ENCODE measurements at regions not wholly inside any gene's neighbourhood (a gene's known extent, or its start where the extent isn't known, plus 50 kb on each side); places are given as distances from the start of the nearest gene placed in this dataset.

GRCh38 chr18:55144193-55144930, 185.1 kb upstream of the CCDC68 start:
- TF ChIP-seq EZH2 (IDR thresholded peaks at IDR 0.05) (no peak), FOXP2 (optimal IDR thresholded peaks at IDR 0.05; ENCODE audit: control extremely low read depth, extremely low read length, insufficient read depth) (no peak), POLR2AphosphoS5 (IDR thresholded peaks at IDR 0.05; ENCODE audit: borderline replicate concordance, low read depth, low read length) (no peak)

GRCh38 chr18:55142410-55142809, 183.1 kb upstream of the CCDC68 start:
- DNase-seq (ENCODE audit: low read depth, low spot score) = no peak
- Histone ChIP-seq H3K36me3 (ENCODE audit: insufficient read depth, low read length) (no peaks in the 10 kb centered on the region), H3K4me3 (no peak overlapping the region), H3K9ac (ENCODE audit: insufficient read length) (no peak overlapping the region), H3K27ac (no peak overlapping the region), H3K9me3 (ENCODE audit: low read depth, low read length) (no peaks in the 10 kb centered on the region)
- TF ChIP-seq EZH2 (IDR thresholded peaks at IDR 0.05) (no peak), FOXP2 (optimal IDR thresholded peaks at IDR 0.05; ENCODE audit: control extremely low read depth, extremely low read length, insufficient read depth) (no peak), POLR2AphosphoS5 (IDR thresholded peaks at IDR 0.05; ENCODE audit: borderline replicate concordance, low read depth, low read length) (no peak)

More at GRCh38 chr18:55144193-55144930, 185.1 kb upstream of the CCDC68 start:
- Histone ChIP-seq H3K9me3 (ENCODE audit: low read depth, low read length) (no peaks in the 10 kb centered on the region), H3K27ac (no peak overlapping the region), H3K9ac (ENCODE audit: insufficient read length) (no peak overlapping the region), H3K36me3 (ENCODE audit: insufficient read depth, low read length) (no peaks in the 10 kb centered on the region), H3K4me3 (no peak overlapping the region)
- no peak for DNase-seq (ENCODE audit: low read depth, low spot score)

DNA sequence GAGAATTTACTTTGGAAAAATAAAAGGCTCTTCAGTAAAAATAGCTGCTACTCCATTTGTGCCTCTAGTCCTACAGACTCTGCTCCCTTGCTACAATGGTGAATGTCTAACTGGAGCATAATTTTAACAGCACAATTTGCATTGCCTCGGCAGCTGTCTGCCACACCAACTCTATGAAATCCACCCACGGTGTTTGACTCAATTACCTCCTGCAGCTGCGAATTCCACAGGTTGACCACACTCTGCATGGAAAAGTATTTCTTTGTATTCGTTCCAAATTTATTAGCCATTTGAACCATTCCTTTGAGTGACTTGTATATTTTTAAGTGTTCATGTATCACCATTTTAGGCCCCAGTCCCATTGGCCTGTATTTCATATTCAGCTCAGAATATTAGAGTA, 182.1 kb upstream of the CCDC68 start:
- no peaks in the 10 kb centered on the region for H3K36me3 ChIP-seq (ENCODE audit: insufficient read depth, low read length)
- no peak overlapping the region for H3K27ac ChIP-seq
- no peak overlapping the region for H3K4me3 ChIP-seq
- TF ChIP-seq POLR2AphosphoS5 (IDR thresholded peaks at IDR 0.05; ENCODE audit: borderline replicate concordance, low read depth, low read length) (no peak), EZH2 (IDR thresholded peaks at IDR 0.05) (no peak), FOXP2 (optimal IDR thresholded peaks at IDR 0.05; ENCODE audit: control extremely low read depth, extremely low read length, insufficient read depth) (no peak)
- H3K9ac ChIP-seq (ENCODE audit: insufficient read length) = no peak overlapping the region
- no peaks in the 10 kb centered on the region for H3K9me3 ChIP-seq (ENCODE audit: low read depth, low read length)
- DNase-seq (ENCODE audit: low read depth, low spot score) = no peak

DNA sequence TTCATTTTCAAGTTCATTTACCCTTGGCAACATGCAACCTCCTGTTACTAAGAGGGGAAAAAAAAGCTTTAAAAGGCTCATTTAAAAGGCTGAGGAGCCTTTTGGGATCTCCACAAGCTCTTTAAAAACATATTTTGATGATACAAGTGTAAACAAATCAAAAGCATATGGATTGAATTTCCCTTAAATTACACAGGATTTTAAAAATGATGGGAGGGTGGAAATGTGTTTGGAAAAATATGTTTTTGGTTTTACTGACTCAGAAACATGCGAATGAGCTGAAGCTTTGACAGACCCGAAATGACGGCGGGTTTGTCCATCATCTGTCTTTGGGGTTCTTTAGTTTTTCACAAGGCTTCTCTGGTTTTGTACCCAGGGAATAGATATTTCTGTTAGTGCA, 180.6 kb upstream of the CCDC68 start:
- no peak for DNase-seq (ENCODE audit: low read depth, low spot score)

DNA sequence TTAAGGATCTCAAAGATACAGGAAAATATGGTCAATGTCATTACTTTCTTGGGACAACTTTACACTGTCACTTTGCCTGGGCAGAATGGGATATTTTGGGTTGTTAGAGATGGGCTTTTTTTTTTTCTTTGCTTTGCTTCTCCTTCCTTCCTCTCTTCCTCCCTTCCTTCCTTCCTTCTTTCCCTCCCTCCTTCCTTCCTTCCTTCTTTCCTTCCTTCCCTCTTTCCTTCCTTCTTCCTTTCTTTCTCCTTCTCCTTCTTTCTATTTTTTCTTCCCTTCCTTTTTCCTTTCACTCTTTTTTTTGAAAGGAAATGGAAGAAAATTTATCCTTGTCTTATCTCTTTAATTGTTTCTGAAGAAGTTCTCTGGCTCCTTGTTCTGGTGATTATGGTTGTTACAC, 180.0 kb upstream of the CCDC68 start:
- Histone ChIP-seq H3K4me3 (no peak overlapping the region), H3K9me3 (ENCODE audit: low read depth, low read length) (no peaks in the 10 kb centered on the region), H3K27ac (no peak overlapping the region), H3K36me3 (ENCODE audit: insufficient read depth, low read length) (no peaks in the 10 kb centered on the region), H3K9ac (ENCODE audit: insufficient read length) (no peak overlapping the region)
- TF ChIP-seq EZH2 (IDR thresholded peaks at IDR 0.05) (no peak), FOXP2 (optimal IDR thresholded peaks at IDR 0.05; ENCODE audit: control extremely low read depth, extremely low read length, insufficient read depth) (no peak), POLR2AphosphoS5 (IDR thresholded peaks at IDR 0.05; ENCODE audit: borderline replicate concordance, low read depth, low read length) (no peak)
- DNase-seq (ENCODE audit: low read depth, low spot score) = no peak

More for the DNA sequence above, 180.6 kb upstream of the CCDC68 start:
- Histone ChIP-seq H3K36me3 (ENCODE audit: insufficient read depth, low read length) (no peaks in the 10 kb centered on the region), H3K4me3 (no peak overlapping the region), H3K9ac (ENCODE audit: insufficient read length) (no peak overlapping the region), H3K27ac (no peak overlapping the region), H3K9me3 (ENCODE audit: low read depth, low read length) (no peaks in the 10 kb centered on the region)
- no peak for TF ChIP-seq FOXP2 (optimal IDR thresholded peaks at IDR 0.05; ENCODE audit: control extremely low read depth, extremely low read length, insufficient read depth)
- no peak for TF ChIP-seq POLR2AphosphoS5 (IDR thresholded peaks at IDR 0.05; ENCODE audit: borderline replicate concordance, low read depth, low read length)
- no peak for TF ChIP-seq EZH2 (IDR thresholded peaks at IDR 0.05)

- H3K4me3 ChIP-seq = no peak overlapping the region
- no peak overlapping the region for H3K27ac ChIP-seq
- no peak for DNase-seq (ENCODE audit: low read depth, low spot score)
- H3K9ac ChIP-seq (ENCODE audit: insufficient read length) = no peak overlapping the region
- TF ChIP-seq POLR2AphosphoS5 (IDR thresholded peaks at IDR 0.05; ENCODE audit: borderline replicate concordance, low read depth, low read length) (no peak), FOXP2 (optimal IDR thresholded peaks at IDR 0.05; ENCODE audit: control extremely low read depth, extremely low read length, insufficient read depth) (no peak), EZH2 (IDR thresholded peaks at IDR 0.05) (no peak)
- H3K36me3 ChIP-seq (ENCODE audit: insufficient read depth, low read length) = no peaks in the 10 kb centered on the region
- no peaks in the 10 kb centered on the region for H3K9me3 ChIP-seq (ENCODE audit: low read depth, low read length)
Measured at GRCh38 chr18:55138401-55138800, 179.1 kb upstream of the CCDC68 start.

DNA sequence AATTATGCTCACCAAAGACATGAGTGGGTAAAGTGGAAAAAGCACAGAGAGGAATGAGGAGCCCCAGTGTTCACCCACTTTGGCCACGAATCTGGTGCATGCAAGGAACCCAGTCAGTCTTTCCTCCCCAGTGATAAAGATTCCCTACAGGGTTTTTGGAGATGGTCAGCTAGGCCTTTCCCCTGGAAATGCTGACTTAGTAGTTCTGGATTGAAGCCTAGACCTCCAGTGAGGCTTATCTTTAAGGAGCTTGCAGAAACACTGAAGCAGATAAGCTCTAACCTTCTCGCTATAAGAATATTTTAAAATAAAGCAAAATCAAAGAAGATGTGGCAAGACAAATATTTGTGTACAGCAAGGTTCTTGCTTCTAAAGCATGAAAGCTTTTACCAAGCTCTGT, 178.3 kb upstream of the CCDC68 start:
- Histone ChIP-seq H3K36me3 (ENCODE audit: insufficient read depth, low read length) (no peaks in the 10 kb centered on the region), H3K9me3 (ENCODE audit: low read depth, low read length) (no peaks in the 10 kb centered on the region), H3K4me3 (no peak overlapping the region), H3K9ac (ENCODE audit: insufficient read length) (no peak overlapping the region), H3K27ac (no peak overlapping the region)
- TF ChIP-seq EZH2 (IDR thresholded peaks at IDR 0.05) (no peak), POLR2AphosphoS5 (IDR thresholded peaks at IDR 0.05; ENCODE audit: borderline replicate concordance, low read depth, low read length) (no peak), FOXP2 (optimal IDR thresholded peaks at IDR 0.05; ENCODE audit: control extremely low read depth, extremely low read length, insufficient read depth) (no peak)
- DNase-seq (ENCODE audit: low read depth, low spot score) = no peak

DNA sequence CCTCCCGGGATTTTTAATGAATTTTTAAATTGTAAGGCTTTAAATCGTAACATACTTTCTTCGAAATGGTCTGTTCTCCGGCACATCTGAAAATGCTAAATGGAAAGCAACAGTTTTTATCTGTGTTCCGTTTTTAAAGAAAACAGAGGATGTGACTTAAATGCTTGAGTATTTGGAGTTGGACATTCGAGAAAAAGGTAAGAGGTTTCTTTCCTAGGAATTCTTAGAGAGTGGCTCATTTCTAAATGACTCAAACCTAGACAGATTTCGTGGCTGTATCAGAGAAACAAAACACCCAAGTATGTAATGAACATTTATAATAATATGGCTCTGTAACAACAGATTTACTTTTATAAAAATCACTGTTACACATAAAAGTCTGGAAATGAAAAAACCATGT, 177.6 kb upstream of the CCDC68 start:
- DNase-seq (ENCODE audit: low read depth, low spot score) = no peak
- Histone ChIP-seq H3K9me3 (ENCODE audit: low read depth, low read length) (no peaks in the 10 kb centered on the region), H3K9ac (ENCODE audit: insufficient read length) (no peak overlapping the region), H3K27ac (no peak overlapping the region), H3K4me3 (no peak overlapping the region), H3K36me3 (ENCODE audit: insufficient read depth, low read length) (no peaks in the 10 kb centered on the region)
- TF ChIP-seq EZH2 (IDR thresholded peaks at IDR 0.05) = no peak

DNA sequence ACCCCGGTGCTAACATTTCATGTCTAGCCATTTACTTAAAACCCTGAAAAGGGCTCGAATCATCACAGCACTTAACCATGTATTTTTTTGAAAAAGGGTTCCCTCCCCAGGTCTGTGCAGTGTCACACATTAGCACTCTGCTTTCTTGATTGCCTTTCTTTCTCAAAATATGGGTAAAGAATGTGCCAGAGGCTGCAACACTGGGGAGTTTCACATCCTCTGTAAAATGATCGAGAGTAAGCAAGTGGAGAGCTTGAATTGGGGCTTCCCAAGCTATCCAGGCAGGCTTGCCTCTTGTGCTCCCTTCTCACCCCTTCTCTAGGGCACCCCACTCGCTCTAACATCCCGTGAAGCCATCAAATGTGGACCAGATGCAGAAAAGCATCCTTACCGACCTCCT, 177.0 kb upstream of the CCDC68 start:
- no peak for TF ChIP-seq EZH2 (IDR thresholded peaks at IDR 0.05)
- TF ChIP-seq FOXP2 (optimal IDR thresholded peaks at IDR 0.05; ENCODE audit: control extremely low read depth, extremely low read length, insufficient read depth) = no peak
- no peak for TF ChIP-seq POLR2AphosphoS5 (IDR thresholded peaks at IDR 0.05; ENCODE audit: borderline replicate concordance, low read depth, low read length)

More for the DNA sequence above, 177.0 kb upstream of the CCDC68 start:
- H3K36me3 ChIP-seq (ENCODE audit: insufficient read depth, low read length) = no peaks in the 10 kb centered on the region
- H3K9ac ChIP-seq (ENCODE audit: insufficient read length) = no peak overlapping the region
- no peak overlapping the region for H3K4me3 ChIP-seq
- no peak overlapping the region for H3K27ac ChIP-seq
- H3K9me3 ChIP-seq (ENCODE audit: low read depth, low read length) = no peaks in the 10 kb centered on the region
- DNase-seq (ENCODE audit: low read depth, low spot score) = no peak
